Prostate gland (tissue), 2 donors: ENCODE measurements at regions not wholly inside any gene's neighbourhood (a gene's known extent, or its start where the extent isn't known, plus 50 kb on each side); places are given as distances from the start of the nearest gene placed in this dataset.

ENCODE experiments used
- DNase-seq: peaks from one replicate; pipeline ENCODE4 v3.0.0-alpha.2; 2019; ENCODE audit warnings: low spot score
- H3K27ac ChIP-seq, 2 donors: fragments of 200-600 bp; sonication (generic); 2 replicates each; pipeline ENCODE4 v1.5.1; 2017 to 2019
- H3K27me3 ChIP-seq: fragments of 200-600 bp; sonication (generic); replicated peaks from 2 replicates; pipeline ENCODE4 v1.5.1; 2019; ENCODE audit not compliant: insufficient read depth
- H3K36me3 ChIP-seq, 2 donors: fragments of 200-600 bp; sonication (generic); 1 replicate in 1 of 2; 2 replicates in 1 of 2; pipeline versions ENCODE4 v1.5.1 to v1.8.1; 2017 to 2019
- H3K4me1 ChIP-seq: fragments of 200-600 bp; sonication (generic); replicated peaks from 2 replicates; pipeline ENCODE4 v1.5.1; 2019
- H3K4me3 ChIP-seq, 2 donors: fragments of 200-600 bp; sonication (generic); 2 replicates each; pipeline ENCODE4 v1.5.1; 2017 to 2019
- H3K9me3 ChIP-seq: fragments of 200-600 bp; sonication (generic); 2 replicates; pipeline ENCODE4 v1.5.1; 2017
- POLR2A ChIP-seq: fragments of 450-650 bp; IDR thresholded peaks from one replicate; pipeline ENCODE4 v1.6.1; 2016; ENCODE audit warnings: antibody characterized with exemption, mild to moderate bottlenecking
- POLR2AphosphoS5 ChIP-seq: sonication (generic); formaldehyde crosslinking; IDR thresholded peaks from one replicate; pipeline ENCODE4 v1.6.1; 2017; ENCODE audit warnings: antibody characterized with exemption
- WGBS: methylation state at CpG from one replicate; pipeline ENCODE4 v1.1.5; 2018; 5-methylcytosine and 5-hydroxymethylcytosine counted together
- intact Hi-C: fragments of 100-400 bp; cut with DNase I; formaldehyde crosslinking; loops from one replicate; pipeline ENCODE4 v1.14.2; 2022
- TF ChIP-seq, protein P1 (sequence below), 4 experiments: fragments of 200-600 bp in 2 of 4; fragments of 450-650 bp in 2 of 4; sonication (generic) in 2 of 4; IDR thresholded peaks; 1 replicate in 3 of 4; 2 replicates in 1 of 4; pipeline ENCODE4 v1.5.1; 2016 to 2019; ENCODE audit warnings: antibody characterized with exemption in 4 of 4, mild to moderate bottlenecking in 2 of 4, moderate library complexity in 2 of 4

DNA sequence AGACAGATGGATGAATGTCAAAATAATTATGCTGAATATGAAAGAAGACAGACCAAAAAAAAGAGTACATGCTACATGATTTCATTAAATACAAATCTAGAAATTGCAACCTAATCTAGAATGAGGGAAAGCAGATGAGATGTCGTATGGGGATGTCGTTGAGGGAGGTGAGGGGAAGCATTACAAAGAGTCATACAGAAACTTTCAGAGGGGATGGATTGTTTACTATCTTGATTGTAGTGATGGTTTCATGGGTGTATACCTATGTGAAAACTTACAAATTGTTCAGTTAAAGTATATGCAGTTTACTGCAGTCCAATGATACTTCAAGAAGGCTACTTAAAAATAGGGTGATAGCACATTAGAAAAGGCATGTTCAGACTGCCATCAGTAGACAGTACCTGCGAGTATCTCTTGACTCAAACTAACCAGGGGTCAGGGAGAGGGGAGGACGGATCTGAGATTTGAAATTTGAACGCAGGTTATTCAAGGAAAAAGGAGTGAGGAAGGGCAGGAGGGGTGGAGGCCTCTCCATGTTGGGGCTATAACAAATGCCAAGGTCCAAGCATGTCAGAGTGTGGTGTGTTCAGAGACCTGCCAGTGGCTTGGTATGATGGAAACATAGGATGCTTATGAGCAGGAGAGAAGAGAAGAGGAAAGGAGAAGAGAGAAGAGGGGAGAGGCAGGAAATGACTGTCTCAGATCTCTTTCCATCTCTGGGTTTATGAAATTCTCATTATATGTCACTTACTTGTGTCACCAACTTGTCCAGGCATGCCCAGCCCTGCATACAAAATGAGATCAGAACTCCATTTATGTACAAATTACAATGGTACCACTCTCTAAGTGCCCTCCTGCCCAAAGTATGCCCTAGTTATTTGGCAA, 257.3 kb upstream of the CXCR4 start:
- no peak for DNase-seq
- Histone ChIP-seq H3K9me3 (no peaks in the 10 kb centered on the region), H3K4me1 (no peaks in the 10 kb centered on the region), H3K36me3 (no peaks in the 10 kb centered on the region), H3K27me3 (no peaks in the 10 kb centered on the region), H3K4me3 (no peak overlapping the region), H3K27ac (no peak overlapping the region)
- intact Hi-C loops, result no loop called here
- WGBS, result 93% methylated on average over 5 of the region's 5 CpGs
- TF ChIP-seq POLR2AphosphoS5 (no peak), POLR2A (no peak)
- TF ChIP-seq, protein P1, sequence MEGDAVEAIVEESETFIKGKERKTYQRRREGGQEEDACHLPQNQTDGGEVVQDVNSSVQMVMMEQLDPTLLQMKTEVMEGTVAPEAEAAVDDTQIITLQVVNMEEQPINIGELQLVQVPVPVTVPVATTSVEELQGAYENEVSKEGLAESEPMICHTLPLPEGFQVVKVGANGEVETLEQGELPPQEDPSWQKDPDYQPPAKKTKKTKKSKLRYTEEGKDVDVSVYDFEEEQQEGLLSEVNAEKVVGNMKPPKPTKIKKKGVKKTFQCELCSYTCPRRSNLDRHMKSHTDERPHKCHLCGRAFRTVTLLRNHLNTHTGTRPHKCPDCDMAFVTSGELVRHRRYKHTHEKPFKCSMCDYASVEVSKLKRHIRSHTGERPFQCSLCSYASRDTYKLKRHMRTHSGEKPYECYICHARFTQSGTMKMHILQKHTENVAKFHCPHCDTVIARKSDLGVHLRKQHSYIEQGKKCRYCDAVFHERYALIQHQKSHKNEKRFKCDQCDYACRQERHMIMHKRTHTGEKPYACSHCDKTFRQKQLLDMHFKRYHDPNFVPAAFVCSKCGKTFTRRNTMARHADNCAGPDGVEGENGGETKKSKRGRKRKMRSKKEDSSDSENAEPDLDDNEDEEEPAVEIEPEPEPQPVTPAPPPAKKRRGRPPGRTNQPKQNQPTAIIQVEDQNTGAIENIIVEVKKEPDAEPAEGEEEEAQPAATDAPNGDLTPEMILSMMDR (IDR thresholded peaks at IDR 0.05), result no peak

DNA sequence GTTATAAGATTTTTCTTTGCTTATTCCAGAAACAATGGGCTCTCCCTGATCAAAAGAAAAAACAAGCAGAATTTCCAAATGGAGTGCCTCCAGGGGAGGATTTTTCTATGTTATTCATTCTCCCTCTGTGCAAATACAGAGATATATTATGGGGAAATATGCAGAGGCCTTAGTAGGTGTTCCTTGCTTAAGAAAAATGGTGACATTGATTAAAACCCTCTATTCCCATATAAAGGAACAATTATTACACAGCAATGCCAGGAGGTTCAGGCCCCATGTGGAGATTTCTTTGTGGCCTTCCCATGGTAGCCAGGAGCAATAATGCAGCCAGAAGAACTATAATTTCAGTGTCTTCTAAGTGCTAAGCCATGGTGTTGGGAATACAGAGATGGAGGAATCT, 255.9 kb upstream of the CXCR4 start:
- no peaks in the 10 kb centered on the region for H3K36me3 ChIP-seq
- H3K27ac ChIP-seq, result no peak overlapping the region
- no peaks in the 10 kb centered on the region for H3K9me3 ChIP-seq
- H3K4me1 ChIP-seq, result no peaks in the 10 kb centered on the region
- no peaks in the 10 kb centered on the region for H3K27me3 ChIP-seq
- no peak for DNase-seq
- no peak overlapping the region for H3K4me3 ChIP-seq
- intact Hi-C loops, result no loop called here
- TF ChIP-seq POLR2AphosphoS5 (no peak), POLR2A (no peak)
- TF ChIP-seq, protein P1 (IDR thresholded peaks at IDR 0.05), result no peak

DNA sequence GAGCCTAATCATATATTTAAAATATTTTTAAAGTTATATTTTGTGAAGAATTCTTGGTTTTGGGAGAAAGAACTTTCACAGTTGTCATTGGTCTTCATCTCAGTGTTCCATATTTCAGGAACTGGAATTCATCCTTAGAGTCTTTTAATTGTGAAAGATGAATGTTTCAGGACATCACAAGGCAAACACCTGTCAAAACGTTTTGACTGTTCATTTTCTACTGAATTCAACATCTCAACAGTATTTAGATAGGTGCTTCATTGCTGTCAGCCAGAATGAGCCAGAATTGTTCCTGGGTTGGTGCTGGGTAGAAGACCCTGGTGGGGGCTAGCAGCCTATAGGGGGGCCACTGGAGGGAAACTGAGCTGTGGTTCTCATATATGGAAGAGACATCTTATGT, 255.1 kb upstream of the CXCR4 start:
- no peak overlapping the region for H3K27ac ChIP-seq
- intact Hi-C loops, result no loop called here
- DNase-seq, result no peak
- H3K9me3 ChIP-seq, result no peaks in the 10 kb centered on the region
- no peaks in the 10 kb centered on the region for H3K4me1 ChIP-seq
- H3K4me3 ChIP-seq, result no peak overlapping the region
- H3K36me3 ChIP-seq, result no peaks in the 10 kb centered on the region
- no peak for TF ChIP-seq POLR2AphosphoS5
- no peak for TF ChIP-seq POLR2A
- TF ChIP-seq, protein P1 (IDR thresholded peaks at IDR 0.05), result no peak
- H3K27me3 ChIP-seq, result no peaks in the 10 kb centered on the region
- WGBS, result 61% methylated on average over 1 of the region's 1 CpG

DNA sequence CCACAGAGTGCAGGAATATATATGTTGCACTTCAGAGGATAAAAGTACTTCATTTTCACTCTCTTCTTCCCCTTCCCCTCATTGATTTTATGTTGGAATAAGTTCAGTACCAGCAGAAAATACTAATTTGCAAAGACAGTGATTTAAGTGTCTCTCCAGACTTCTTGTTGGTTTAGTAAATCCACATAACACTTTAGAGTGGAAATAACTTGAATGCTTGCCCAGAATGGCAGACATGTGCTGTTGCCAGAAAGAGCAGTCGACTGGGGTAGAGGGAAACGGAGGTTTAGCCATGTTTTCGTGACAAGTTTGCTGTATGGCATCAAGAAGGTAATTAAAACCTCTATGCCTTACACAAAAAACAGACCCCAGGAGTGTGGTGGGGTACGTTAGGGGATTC, 246.0 kb upstream of the CXCR4 start:
- no peak for TF ChIP-seq POLR2AphosphoS5
- no peak for TF ChIP-seq POLR2A
- TF ChIP-seq, protein P1 (IDR thresholded peaks at IDR 0.05), result no peak
- 20% methylated on average over 4 of the region's 4 CpGs for WGBS
- Histone ChIP-seq H3K27ac (no peak overlapping the region), H3K4me3 (no peak overlapping the region), H3K36me3 (no peaks in the 10 kb centered on the region), H3K27me3 (no peaks in the 10 kb centered on the region), H3K4me1 (no peaks in the 10 kb centered on the region), H3K9me3 (no peaks in the 10 kb centered on the region)
- no peak for DNase-seq
- intact Hi-C loops, result no loop called here

DNA sequence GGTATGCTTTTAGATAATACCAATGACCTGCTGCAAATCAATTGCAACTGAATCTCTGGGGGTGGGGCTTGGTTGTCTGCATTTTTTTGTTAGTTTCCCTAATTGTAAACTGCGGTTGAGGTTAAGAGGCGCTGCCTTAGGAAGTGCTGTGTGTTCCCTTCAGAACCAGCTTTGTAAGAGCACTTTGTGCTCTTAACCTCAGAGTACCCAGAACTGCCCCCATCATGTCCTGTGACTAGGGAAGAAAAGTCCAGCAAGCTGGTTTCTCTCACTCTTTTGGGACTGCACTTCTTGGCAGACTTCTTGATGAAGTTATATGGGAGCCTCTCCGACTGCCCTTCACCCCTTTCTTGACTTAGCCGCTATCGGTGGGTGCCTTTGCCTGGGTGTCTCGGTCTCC, 245.5 kb upstream of the CXCR4 start:
- TF ChIP-seq POLR2A (no peak), POLR2AphosphoS5 (no peak)
- TF ChIP-seq, protein P1 (IDR thresholded peaks at IDR 0.05), result no peak
- Histone ChIP-seq H3K27ac (no peak overlapping the region), H3K4me3 (no peak overlapping the region), H3K36me3 (no peaks in the 10 kb centered on the region), H3K9me3 (no peaks in the 10 kb centered on the region), H3K27me3 (no peaks in the 10 kb centered on the region), H3K4me1 (no peaks in the 10 kb centered on the region)
- intact Hi-C loops, result no loop called here
- 70% methylated on average over 6 of the region's 6 CpGs for WGBS
- no peak for DNase-seq
